NCI-H2227 (cell line): ENCODE measurements at regions not wholly inside any gene's neighbourhood (a gene's known extent, or its start where the extent isn't known, plus 50 kb on each side); places are given as distances from the start of the nearest gene placed in this dataset.
"Not testable (repeated sequence)": the region's sequence is repeated elsewhere in the genome, so short reads cannot be mapped to it uniquely, and the experiment has no call there.

ENCODE experiments used
- DNase-seq: peaks from one replicate; lab custom pipeline; 2025; ENCODE audit not compliant: unreplicated experiment; lab: John Stamatoyannopoulos, UW

DNA sequence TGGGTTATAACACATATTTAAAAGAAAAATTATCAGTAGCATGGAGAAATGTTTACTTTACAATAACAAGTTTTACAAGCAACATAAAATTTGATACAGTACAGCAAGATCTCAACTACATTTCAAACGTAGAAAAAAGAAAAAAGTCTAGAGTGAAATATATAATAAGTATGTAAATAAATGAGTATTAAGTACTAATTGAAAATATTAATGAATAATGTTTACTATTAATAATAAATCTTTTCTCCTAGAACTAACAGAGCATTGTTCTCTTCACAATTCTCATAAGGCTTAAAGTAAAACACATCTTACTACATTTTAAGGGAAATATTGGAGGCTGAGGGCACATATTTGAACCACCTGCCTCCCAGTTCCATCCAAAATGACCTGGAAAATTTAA lies 72.1 kb downstream of the TMEM212 start:
- DNase-seq: no peak

DNA sequence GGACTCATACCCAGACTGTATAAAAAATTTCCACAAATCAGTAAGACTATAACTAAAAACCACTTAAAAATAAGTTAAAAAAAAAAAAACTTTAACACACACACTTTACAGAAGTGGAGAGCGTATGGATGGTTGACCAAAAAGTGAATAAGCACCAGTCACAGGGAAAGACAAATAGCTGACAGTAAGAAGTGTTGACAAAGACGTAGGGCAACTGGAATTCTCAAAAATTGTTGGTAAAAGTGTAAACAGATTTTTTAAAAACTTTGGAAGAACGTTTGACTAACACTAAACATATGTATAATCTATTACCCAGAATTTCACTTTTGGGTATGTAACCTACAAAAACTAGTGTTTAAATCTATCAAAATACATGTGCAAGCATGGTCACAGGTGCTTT lies 73.7 kb downstream of the TMEM212 start:
- no peak for DNase-seq

DNA sequence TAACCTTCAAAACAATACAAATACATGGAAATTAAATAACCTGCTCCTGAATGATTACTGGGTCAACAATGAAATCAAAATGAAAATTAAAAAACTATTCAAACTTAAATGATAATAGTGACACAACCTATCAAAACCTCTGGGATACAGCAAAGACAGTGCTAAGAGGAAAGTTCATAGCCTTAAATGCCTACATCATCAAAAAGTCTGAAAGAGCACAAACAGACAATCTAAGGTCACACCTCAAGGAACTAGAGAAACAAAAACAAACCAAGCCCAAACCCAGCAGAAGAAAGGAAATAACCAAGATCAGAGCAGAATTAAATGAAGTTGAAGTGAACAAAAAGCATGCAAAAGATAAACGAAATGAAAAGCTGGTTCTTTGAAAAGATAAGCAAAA lies 79.5 kb downstream of the TMEM212 start:
- DNase-seq: not testable (repeated sequence)

DNA sequence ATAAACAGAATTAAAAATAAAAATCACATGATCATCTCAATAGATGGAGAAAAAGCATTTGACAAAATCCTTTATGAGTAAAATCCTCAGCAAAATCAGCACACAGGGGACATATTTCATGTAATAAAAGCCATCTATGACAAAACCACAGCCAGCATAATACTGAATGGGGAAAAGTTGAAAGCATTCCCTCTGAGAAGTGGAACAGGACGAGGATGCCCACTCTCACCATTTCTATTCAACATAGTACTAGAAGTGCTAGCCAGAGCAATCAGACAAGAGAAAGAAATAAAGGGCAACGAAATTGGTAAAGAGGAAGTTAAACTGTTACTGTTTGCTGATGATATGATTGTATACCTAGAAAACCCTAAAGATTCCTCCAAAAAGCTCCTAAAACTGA lies 80.5 kb downstream of the TMEM212 start:
- not testable (repeated sequence) for DNase-seq

DNA sequence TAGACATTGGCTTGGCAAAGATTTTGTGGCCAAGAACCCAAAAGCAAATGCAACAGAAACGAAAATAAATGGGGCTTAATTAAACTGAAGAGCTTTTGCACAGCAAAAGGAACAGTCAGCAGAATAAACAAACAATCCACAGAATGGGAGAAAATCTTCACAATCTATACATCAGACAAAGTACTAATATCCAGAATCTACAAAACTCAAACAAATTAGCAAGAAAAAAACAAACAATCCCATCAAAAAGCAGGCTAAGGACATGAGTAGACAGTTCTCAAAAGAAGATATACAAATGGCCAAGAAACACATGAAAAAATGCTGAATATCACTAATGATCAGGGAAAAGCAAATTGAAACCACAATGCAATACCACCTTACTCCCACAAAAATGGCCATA lies 81.7 kb downstream of the TMEM212 start:
- DNase-seq: not testable (repeated sequence)

DNA sequence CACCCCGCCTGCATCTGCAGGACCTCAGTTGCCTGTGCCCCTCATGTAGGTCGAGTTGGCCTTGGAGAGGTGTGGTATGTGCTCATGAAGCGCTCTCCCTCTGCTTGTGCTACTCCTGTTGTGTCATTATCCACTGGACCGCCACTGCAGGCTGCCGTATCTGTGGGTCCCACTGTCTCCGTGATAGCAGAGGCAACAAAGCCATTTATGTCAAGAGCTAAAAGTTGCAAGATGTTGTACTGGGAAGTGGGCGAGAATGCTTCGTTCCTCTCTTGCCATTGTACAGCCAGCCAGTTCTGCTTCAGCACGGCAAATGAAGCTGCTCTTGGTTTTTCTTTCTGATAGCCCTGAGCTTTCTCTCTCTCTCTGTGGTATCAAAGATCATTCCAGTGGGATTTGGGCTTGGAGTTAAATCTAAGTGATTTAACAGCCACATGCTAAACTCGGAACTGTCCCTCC lies 89.0 kb downstream of the TMEM212 start:
- no peak for DNase-seq

DNA sequence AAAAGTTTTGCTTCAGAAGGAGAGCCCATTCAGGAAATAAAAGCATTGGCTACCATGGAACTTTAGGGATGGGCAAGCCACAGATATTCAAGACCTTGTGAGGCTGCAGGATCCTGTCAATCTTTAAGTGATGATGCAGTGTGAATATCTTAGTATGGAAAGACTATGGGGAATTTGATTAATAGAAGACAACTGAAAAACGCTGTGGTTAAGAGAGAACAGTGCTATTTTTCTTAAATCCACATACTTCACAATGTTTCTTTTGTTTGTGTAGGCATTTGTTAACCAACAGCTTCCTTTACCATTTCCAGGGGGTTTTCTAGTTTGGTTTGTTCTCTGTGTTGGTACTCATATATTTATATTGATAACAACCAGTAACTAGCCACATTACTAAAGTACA lies 90.3 kb downstream of the TMEM212 start:
- no peak for DNase-seq

DNA sequence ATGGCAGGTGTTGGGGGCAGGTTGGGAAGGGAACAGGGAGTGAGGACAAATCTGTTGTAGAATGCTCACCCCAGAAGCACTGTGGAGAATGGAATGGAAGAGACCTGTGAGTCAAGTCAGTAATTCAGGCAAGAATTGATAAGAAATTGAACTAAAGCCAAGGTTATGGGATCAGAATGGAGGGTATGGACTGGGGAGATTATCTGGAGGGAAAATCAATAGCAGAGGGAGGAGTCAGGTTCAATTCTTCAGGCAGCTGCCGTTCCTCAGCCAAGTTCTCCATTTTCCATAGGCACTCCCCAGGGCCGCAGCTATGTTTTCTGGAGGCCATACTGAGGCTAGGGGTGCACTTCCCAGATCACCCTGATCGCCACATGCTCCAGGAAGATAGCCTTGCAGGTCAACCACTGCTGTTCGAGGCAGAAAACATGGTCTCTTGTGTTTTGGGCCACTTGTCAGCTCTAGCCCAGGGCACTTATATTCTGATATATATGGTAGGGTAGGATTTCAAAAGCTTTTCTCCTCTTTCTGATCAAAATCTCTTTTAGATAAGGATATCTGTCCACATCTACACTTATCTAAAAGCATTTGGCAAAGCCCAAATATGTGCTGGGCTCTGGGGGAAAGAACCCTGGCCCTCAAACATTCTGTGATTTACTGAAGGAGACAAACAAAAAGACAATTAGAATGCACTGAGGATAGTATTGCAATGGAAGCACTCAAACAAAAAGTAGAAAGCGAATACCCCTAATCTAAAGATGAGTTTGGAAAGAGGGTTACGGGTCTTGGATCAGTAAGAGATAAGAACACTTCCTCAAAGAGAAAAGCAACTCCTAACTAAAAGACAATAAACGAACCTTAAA lies 92.3 kb downstream of the TMEM212 start:
- no peak for DNase-seq

DNA sequence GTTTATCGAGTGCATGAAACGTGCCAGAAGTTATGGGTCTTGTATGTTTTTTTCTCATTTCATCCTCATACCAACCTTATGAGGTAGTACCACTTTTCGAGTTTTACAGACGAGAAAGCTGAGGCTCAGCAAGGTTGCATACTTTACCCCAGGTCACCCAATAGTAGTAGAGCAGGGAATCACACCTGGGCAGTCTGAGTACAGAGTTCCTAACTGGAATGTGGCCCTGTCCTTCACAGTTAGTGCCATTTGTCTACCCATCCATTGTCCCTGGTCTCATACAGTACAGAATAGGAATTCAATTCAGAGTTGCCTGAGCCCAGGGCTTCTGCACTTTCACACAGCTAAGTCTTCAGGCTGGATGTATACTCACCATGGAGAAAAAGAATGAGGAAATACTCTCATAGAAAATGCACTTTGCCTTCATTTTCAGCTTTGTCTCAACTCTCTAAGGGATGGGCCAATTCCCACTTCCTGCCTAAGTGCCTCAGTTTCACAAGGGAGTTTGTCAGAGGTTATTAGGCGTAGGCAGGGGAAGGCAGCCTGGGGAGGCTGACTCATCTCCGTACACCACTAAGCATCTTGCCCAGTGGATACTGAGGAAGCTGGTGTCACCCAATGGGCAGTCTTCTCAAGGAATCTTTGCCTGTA lies 93.2 kb downstream of the TMEM212 start:
- no peak for DNase-seq

DNA sequence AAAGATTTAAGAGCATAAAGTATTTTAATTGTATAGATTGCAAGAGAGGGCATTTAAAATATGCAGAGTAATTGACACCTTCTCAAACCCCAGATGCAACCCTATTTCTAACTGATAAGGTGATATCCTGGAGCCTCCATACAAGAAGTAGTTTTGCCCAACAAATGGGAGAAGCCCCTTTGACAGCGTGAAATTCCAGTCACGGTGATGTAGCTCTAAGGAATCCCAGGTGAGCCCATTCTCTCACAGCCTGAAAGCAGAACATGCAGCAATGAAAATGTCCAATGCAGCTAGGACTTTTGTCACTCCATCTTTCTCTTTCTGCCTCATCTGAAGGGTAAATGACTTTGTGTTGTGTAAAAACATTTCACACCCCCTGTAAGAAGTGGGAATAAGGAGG lies 96.4 kb downstream of the TMEM212 start:
- DNase-seq: no peak

DNA sequence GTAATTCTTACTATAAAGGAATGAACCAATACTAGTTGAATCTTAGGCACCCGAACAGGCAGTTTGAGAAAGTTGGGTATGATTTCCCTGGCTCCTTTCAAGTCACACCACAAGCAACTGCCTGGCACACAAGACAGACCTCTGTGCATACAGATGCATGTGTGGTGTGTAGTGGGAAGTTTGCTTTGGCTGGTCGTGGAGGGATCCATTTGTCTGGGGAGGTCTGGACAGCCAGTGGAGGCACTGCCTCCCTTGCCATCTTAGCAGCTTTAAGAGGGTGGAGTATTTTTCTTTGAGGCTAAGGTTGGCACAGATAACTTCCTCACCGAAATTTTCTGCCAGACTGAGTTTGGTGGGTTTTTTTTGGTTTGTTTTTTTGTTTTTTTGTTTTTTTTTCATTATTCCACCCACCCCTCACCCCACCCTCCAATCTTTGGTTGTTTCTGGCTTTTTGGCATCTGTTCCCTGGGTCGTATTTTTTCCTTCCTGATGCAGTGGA lies 97.1 kb downstream of the TMEM212 start:
- no peak for DNase-seq

DNA sequence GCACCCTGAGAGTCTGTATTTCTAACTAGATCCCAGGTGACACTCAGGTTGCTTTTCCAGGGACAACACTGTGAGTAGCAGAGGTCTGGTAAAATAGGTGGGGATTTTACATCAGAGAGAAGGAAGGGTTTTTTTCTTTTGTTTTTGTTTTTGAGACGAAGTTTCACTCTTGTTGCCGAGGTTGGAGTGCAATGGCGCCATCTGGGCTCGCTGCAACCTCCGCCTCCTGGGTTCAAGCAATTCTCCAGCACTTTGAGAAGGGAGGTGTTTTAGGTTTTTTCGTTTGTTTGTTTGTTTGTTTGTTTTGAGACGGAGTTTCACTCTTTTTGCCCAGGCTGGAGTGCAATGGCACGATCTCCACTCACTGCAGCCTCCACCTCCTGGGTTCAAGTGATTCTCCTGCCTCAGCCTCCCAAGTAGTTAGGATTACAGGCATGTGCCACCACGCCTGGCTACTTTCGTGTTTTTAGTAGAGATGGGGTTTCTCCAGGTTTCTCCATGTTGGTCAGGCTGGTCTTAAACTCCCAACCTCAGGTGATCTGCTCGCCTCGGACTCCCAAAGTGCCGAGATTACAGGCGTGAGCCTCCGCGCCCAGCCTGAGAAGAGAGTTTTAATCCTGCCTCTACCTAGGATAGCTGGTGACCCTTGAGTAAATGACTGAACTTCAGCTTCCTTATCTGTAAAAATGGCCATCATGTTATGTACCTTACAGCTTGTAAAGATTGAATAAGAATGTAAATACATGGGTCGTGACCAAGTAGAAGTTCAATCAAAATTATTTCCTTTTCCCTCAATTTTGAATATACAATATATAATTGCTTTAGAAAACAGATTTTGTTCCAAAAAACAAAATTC lies 95.9 kb upstream of the FNDC3B start:
- no peak for DNase-seq

DNA sequence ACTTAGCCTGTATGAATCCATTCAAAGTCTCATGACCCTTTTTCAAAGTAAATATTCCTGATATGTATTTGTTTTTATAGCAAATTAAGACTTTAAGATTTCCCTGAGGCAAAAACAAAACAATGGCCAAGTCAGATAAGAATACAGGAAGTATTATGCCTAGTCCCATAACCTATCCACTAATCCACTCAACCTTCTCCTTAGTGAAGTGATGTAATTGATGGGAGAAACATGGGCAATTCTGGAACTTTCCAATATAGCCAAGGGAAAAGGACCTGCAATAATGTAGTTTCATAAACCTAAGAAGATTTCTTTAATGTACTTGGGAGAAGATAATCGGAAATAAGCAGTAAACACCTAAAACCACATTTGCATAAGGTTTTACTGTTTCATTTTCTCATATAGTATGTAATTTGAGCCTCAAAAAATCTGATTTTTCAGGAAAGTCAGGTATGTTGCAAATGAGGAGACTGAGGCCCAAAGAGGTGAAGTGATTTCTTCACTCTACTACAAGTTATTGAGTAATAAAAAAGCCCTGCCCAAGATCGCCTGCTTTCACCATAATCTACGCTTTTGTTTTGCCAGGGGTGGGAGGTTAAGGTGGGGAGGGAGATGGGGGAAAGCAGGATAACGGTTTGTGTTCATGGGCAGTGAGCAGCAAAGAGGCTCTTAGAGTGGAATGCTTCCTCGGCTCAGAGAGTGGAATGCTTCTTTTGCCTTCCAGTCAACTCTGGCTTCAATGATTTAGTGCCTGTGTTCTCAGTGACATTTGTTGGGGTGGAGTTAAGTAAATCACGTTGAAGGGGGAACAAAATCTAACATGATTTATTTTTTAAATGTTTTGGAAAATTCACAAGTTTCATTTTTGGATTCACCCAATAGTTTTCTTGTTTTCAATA lies 95.0 kb upstream of the FNDC3B start:
- no peak for DNase-seq

DNA sequence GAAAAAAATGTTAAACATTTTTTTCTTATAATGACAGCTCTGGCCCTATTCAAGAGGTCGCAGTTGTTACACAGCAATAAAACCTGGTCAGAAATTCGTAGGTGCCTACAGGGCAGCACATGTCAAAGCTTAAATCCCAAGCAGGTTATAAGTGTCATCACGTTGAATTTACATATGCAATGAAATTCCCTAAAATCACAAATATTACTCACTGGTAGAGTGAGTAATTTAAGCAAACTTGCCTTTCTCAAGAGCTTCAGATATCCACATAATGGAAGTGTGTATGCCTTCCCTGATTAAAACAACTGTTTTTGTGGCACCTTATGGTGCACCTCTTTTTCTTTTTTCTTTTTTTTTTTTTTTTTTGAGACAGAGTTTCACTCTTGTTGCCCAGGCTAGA lies 90.7 kb upstream of the FNDC3B start:
- DNase-seq: no peak

DNA sequence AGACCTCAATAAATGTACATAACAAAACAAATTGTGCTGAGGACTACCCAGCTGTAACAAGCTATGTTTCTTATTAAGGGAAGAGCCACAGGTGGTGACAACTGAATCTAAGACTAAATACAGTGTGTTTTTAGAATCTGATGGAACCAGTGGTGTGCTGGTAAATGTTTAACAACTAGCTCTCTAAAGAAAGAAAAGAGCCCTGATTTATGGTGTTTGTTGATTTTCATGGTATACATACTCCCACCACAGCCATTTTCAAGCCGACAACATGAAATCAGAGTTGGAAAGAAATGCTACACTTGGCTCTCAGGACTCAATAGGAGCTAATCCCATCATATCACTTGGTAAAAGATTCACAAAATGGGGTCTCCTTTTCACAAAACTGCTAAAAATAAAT lies 89.8 kb upstream of the FNDC3B start:
- DNase-seq: no peak

DNA sequence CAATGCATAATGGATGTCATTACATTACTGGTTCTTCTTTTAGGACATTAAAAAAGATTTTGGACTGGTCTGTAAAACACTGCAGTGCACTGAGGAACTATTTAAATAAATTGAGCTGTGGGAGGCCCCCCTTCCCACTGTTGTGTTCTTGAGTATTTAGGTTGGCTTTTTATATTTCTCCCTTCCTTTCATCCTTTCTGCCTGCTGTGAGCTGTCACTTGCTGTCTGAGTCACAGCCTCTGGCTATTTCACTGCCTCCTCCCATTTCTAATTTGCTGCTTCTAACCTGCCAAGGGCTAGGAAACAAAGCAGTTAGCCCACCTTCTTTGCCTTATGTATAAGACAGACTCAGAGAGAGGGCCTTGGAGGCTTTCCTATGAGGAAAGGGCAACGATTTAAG lies 89.0 kb upstream of the FNDC3B start:
- peak; percentile 53 for DNase-seq

DNA sequence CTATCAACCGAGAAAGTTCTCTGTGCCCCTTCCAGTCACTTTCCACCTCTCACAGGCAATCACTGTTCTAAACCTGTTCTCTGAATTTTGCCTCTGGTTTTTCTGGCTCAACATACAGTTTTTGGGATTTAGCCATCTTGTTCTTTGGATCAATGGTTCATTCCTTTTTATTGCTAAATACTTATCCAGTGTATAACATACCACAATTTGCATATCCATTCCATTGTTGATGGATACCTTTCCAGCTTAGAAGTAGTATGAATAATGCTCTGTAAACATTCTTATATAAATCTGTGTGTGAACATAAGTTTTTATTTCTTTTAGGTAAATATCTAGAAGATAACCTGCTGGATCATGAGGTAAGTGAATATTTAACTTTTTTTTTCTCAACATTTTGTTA lies 87.8 kb upstream of the FNDC3B start:
- no peak for DNase-seq

DNA sequence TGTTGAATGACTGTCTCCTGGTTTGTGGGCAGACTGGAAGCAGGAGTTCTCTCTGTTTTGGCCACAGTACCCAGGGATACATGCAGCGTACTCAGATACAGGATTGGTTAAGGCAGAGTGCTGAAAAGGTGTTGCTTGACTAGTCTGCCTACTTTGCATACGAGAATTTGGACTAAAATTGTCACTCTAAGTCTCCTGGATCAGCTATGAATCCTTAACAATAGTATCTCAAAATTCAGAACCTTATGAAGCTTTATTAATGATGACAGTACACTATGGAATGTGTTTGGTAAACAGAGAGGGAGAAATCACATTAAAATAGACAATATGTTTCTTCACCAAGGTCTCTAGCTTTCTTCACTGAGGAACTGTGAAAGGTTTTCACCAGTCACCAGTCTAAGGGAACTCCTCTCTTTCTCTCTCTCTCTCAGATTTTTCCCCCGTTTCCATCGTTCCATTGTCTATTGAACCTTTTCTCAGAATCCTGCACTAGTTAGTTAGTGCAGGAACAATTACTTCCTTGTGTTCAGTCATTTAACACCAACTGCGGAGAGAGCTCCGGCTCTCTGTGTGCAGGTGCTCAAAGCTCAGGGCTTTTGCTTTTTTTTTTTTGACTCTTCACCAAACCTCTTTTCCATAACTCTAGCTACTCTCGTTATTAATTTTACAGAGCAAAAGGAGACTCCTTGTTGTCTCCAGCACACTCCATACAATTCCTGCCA lies 85.9 kb upstream of the FNDC3B start:
- no peak for DNase-seq

DNA sequence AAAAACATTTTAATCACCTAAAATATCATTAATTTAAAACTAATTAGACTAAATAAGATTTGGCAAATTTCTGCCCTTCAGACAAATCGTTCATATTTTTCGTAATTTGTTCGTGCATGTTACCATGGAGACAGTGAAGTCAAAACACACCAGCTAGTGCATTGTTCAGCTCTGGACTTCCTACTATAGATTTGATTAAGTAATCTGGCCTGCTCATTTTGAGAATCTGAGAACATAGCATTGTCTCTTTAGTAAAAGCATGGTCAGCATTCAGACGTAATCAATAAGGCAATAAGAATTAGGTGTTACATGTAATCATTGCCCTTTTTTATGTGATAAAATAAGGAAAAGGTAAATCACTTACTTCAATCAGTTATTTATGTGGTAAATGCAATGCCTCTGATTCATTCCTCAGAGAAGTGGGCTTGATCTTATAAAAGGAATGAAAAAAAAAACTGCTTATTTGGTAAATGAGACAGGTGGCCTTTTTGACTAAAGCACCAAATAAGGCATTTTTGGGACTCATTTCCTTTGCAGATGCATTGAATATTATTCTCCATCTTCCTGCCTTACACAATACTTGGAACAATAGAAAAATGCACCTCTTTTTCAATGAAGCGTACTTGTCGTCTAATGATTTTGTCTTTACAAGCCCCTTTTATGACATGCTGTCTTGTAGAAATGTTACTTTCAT lies 84.5 kb upstream of the FNDC3B start:
- DNase-seq: no peak
